Neural progenitor cell (in vitro differentiated cells): ENCODE measurements at regions not wholly inside any gene's neighbourhood (a gene's known extent, or its start where the extent isn't known, plus 50 kb on each side); places are given as distances from the start of the nearest gene placed in this dataset.

Experiments used
- EZH2phosphoT487 ChIP-seq: fragments of 200-600 bp; sonication (generic); IDR thresholded peaks from 2 replicates; pipeline ENCODE4 v1.6.1; 2017; ENCODE audit warnings: antibody characterized with exemption
- TF ChIP-seq, protein P1 (sequence below): fragments of 200-600 bp; sonication (generic); IDR thresholded peaks from 2 replicates; pipeline ENCODE4 v1.5.1; 2017; ENCODE audit warnings: antibody characterized with exemption, mild to moderate bottlenecking

- TF ChIP-seq, protein P1, sequence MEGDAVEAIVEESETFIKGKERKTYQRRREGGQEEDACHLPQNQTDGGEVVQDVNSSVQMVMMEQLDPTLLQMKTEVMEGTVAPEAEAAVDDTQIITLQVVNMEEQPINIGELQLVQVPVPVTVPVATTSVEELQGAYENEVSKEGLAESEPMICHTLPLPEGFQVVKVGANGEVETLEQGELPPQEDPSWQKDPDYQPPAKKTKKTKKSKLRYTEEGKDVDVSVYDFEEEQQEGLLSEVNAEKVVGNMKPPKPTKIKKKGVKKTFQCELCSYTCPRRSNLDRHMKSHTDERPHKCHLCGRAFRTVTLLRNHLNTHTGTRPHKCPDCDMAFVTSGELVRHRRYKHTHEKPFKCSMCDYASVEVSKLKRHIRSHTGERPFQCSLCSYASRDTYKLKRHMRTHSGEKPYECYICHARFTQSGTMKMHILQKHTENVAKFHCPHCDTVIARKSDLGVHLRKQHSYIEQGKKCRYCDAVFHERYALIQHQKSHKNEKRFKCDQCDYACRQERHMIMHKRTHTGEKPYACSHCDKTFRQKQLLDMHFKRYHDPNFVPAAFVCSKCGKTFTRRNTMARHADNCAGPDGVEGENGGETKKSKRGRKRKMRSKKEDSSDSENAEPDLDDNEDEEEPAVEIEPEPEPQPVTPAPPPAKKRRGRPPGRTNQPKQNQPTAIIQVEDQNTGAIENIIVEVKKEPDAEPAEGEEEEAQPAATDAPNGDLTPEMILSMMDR: no peak
- TF ChIP-seq EZH2phosphoT487: no peak
Measured at GRCh38 chr18:79611040-79611681, 68.4 kb upstream of the CTDP1 start.
